Mesenchymal stem cell (in vitro differentiated cells and primary cell): ENCODE measurements at regions not wholly inside any gene's neighbourhood (a gene's known extent, or its start where the extent isn't known, plus 50 kb on each side); places are given as distances from the start of the nearest gene placed in this dataset.

Experiments used
- DNase-seq: peaks from one replicate; pipeline ENCODE4 v3.0.0-alpha.2; 2013
- H2AFZ ChIP-seq: one replicate; pipeline ENCODE4 v1.6.1; 2013; ENCODE audit warnings: low read depth, mild to moderate bottlenecking, control low read depth, inconsistent platforms, low read length, moderate library complexity
- H2AK5ac ChIP-seq: 2 replicates; pipeline ENCODE4 v1.6.1; 2013; ENCODE audit warnings: low read length, moderate library complexity, mild to moderate bottlenecking, inconsistent platforms; ENCODE audit not compliant: severe bottlenecking
- H2BK120ac ChIP-seq: one replicate; pipeline ENCODE4 v1.6.1; 2013; ENCODE audit warnings: low read depth, mild to moderate bottlenecking, inconsistent platforms, low read length, moderate library complexity
- H2BK12ac ChIP-seq, 2 experiments: one replicate each; pipeline ENCODE4 v1.6.1; 2013; ENCODE audit warnings: inconsistent platforms in 2 of 2, low read length in 2 of 2, mild to moderate bottlenecking in 2 of 2, moderate library complexity in 2 of 2, control low read depth in 1 of 2
- H2BK15ac ChIP-seq: one replicate; pipeline ENCODE4 v1.6.1; 2013; ENCODE audit warnings: mild to moderate bottlenecking, low read depth, inconsistent platforms; ENCODE audit not compliant: poor library complexity, severe bottlenecking
- H2BK5ac ChIP-seq: 2 replicates; pipeline ENCODE4 v1.6.1; 2013; ENCODE audit warnings: low read depth, mild to moderate bottlenecking, low read length, control low read depth, inconsistent platforms; ENCODE audit not compliant: poor library complexity, severe bottlenecking
- H3K14ac ChIP-seq, 2 experiments: one replicate each; pipeline ENCODE4 v1.6.1; 2013; ENCODE audit warnings: inconsistent platforms in 2 of 2, low read length in 2 of 2, control low read depth in 1 of 2, mild to moderate bottlenecking in 1 of 2, moderate library complexity in 1 of 2
- H3K18ac ChIP-seq, 2 experiments: one replicate each; pipeline ENCODE4 v1.6.1; 2013; ENCODE audit warnings: inconsistent platforms in 2 of 2, low read length in 2 of 2, control low read depth in 1 of 2, low read depth in 1 of 2, mild to moderate bottlenecking in 1 of 2
- H3K23ac ChIP-seq, 2 experiments: one replicate each; pipeline ENCODE4 v1.6.1; 2013; ENCODE audit warnings: inconsistent platforms in 2 of 2, low read length in 2 of 2, mild to moderate bottlenecking in 2 of 2, moderate library complexity in 2 of 2, control low read depth in 1 of 2
- H3K27ac ChIP-seq: 2 replicates; pipeline ENCODE4 v1.5.1; 2013; ENCODE audit warnings: mild to moderate bottlenecking, moderate library complexity, low read length, control low read depth, inconsistent platforms; ENCODE audit not compliant: poor library complexity, severe bottlenecking
- H3K27me3 ChIP-seq, 2 experiments: 2 replicates each; pipeline versions ENCODE4 v1.6.1 to v1.7.0; 2013; ENCODE audit warnings: low read length in 2 of 2, mild to moderate bottlenecking in 2 of 2, moderate library complexity in 2 of 2, control low read depth in 1 of 2, inconsistent platforms in 1 of 2; ENCODE audit not compliant: control insufficient read depth in 1 of 2, insufficient read depth in 1 of 2
- H3K36me3 ChIP-seq, 2 experiments: 2 replicates each; pipeline versions ENCODE4 v1.6.1 to v1.7.0; 2013; ENCODE audit warnings: low read length in 2 of 2, control low read depth in 1 of 2, inconsistent platforms in 1 of 2, low read depth in 1 of 2, mild to moderate bottlenecking in 1 of 2; ENCODE audit not compliant: insufficient read depth in 2 of 2, control insufficient read depth in 1 of 2
- H3K4ac ChIP-seq, 2 experiments: one replicate each; pipeline ENCODE4 v1.6.1; 2013; ENCODE audit warnings: inconsistent platforms in 2 of 2, low read length in 2 of 2, mild to moderate bottlenecking in 2 of 2, moderate library complexity in 2 of 2, control low read depth in 1 of 2, low read depth in 1 of 2
- H3K4me1 ChIP-seq: 2 replicates; pipeline ENCODE4 v1.6.1; 2013; ENCODE audit warnings: low read depth, low read length, control low read depth; ENCODE audit not compliant: control insufficient read depth, insufficient read depth
- H3K4me2 ChIP-seq: 2 replicates; pipeline ENCODE4 v1.6.1; 2013; ENCODE audit warnings: low read length, mild to moderate bottlenecking, inconsistent platforms; ENCODE audit not compliant: poor library complexity, severe bottlenecking
- H3K4me3 ChIP-seq, 2 experiments: 2 replicates each; pipeline versions ENCODE4 v1.5.1 to v1.7.0; 2013; ENCODE audit warnings: low read length in 2 of 2, mild to moderate bottlenecking in 2 of 2, control low read depth in 1 of 2, low read depth in 1 of 2; ENCODE audit not compliant: insufficient read depth in 1 of 2
- H3K79me1 ChIP-seq: replicated peaks from 2 replicates; pipeline ENCODE4 v1.6.1; 2013; ENCODE audit warnings: mild to moderate bottlenecking, control low read depth, low read length, inconsistent platforms; ENCODE audit not compliant: poor library complexity, severe bottlenecking
- H3K9ac ChIP-seq: 2 replicates; pipeline ENCODE4 v1.7.0; 2013; ENCODE audit warnings: mild to moderate bottlenecking, low read length, moderate library complexity
- H3K9me3 ChIP-seq: 2 replicates; pipeline ENCODE4 v1.7.0; 2013; ENCODE audit warnings: mild to moderate bottlenecking, low read length; ENCODE audit not compliant: control insufficient read depth
- H4K8ac ChIP-seq: one replicate; pipeline ENCODE4 v1.6.1; 2013; ENCODE audit warnings: inconsistent platforms, mild to moderate bottlenecking, low read length, moderate library complexity
- H4K91ac ChIP-seq: one replicate; pipeline ENCODE4 v1.6.1; 2013; ENCODE audit warnings: mild to moderate bottlenecking, low read length, inconsistent platforms
- WGBS: methylation state at CpG from one replicate; pipeline ENCODE4 v1.1.7; 2013; ENCODE audit warnings: mixed read lengths; 5-methylcytosine and 5-hydroxymethylcytosine counted together

GRCh38 chr16:77555791-77556190 is 121.0 kb upstream of the ADAMTS18 start:
- Histone ChIP-seq H3K9me3 (no peaks in the 10 kb centered on the region), H3K36me3 (no peaks in the 10 kb centered on the region), H3K4ac (no peak overlapping the region), H3K79me1 (no peaks in the 10 kb centered on the region), H2AFZ (no peak overlapping the region), H3K18ac (no peak overlapping the region), H2AK5ac (no peak overlapping the region), H3K27me3 (no peaks in the 10 kb centered on the region), H4K91ac (no peak overlapping the region), H3K27ac (peak overlapping the region; percentile 77), H3K23ac (no peak overlapping the region), H3K4me3 (no peak overlapping the region), H3K14ac (no peak overlapping the region), H4K8ac (no peak overlapping the region), H3K4me1 (peaks cover 6% of the 10 kb centered on the region), H2BK120ac (no peak overlapping the region), H2BK12ac (no peak overlapping the region), H2BK15ac (no peak overlapping the region), H2BK5ac (no peak overlapping the region), H3K9ac (no peak overlapping the region), H3K4me2 (peak overlapping the region; percentile 43)
- no peak for DNase-seq
- WGBS: 79% methylated on average over 12 of the region's 12 CpGs

GRCh38 chr16:77556201-77556873 is 121.5 kb upstream of the ADAMTS18 start:
- Histone ChIP-seq H4K8ac (no peak overlapping the region), H3K18ac (peak overlapping the region in 1 of 2 experiments; percentile 54), H2BK12ac (no peak overlapping the region), H3K4ac (no peak overlapping the region), H2BK120ac (no peak overlapping the region), H3K9ac (no peak overlapping the region), H2BK5ac (no peak overlapping the region), H3K36me3 (no peaks in the 10 kb centered on the region), H3K4me3 (no peak overlapping the region), H3K4me1 (peaks cover 6% of the 10 kb centered on the region), H2BK15ac (no peak overlapping the region), H3K27me3 (no peaks in the 10 kb centered on the region), H3K4me2 (no peak overlapping the region), H3K9me3 (no peaks in the 10 kb centered on the region), H2AFZ (no peak overlapping the region), H2AK5ac (peak overlapping the region; percentile 58), H3K14ac (no peak overlapping the region), H3K23ac (no peak overlapping the region), H3K27ac (peak overlapping the region; percentile 77), H3K79me1 (no peaks in the 10 kb centered on the region), H4K91ac (no peak overlapping the region)
- WGBS: 56% methylated on average over 10 of the region's 10 CpGs
- no peak for DNase-seq

- Histone ChIP-seq H3K27me3 (no peaks in the 10 kb centered on the region), H2AFZ (no peak overlapping the region), H3K4me3 (no peak overlapping the region), H2BK15ac (no peak overlapping the region), H3K4me1 (peaks cover 6% of the 10 kb centered on the region), H3K14ac (no peak overlapping the region), H3K36me3 (no peaks in the 10 kb centered on the region), H3K4me2 (no peak overlapping the region), H2BK12ac (no peak overlapping the region), H2BK120ac (no peak overlapping the region), H3K9ac (no peak overlapping the region), H3K4ac (no peak overlapping the region), H3K18ac (no peak overlapping the region), H3K23ac (no peak overlapping the region), H3K79me1 (no peaks in the 10 kb centered on the region), H4K8ac (no peak overlapping the region), H2AK5ac (no peak overlapping the region), H4K91ac (no peak overlapping the region), H3K27ac (no peak overlapping the region), H3K9me3 (no peaks in the 10 kb centered on the region), H2BK5ac (no peak overlapping the region)
- 74% methylated on average over 1 of the region's 2 CpGs for WGBS
- DNase-seq: no peak
Observed at GRCh38 chr16:77557385-77557784, 122.6 kb upstream of the ADAMTS18 start.

- WGBS: no CpG with 5 or more reads among the region's 2 CpGs
Observed at GRCh38 chr16:77558786-77559185, 124.0 kb upstream of the ADAMTS18 start.

More at GRCh38 chr16:77558786-77559185, 124.0 kb upstream of the ADAMTS18 start:
- Histone ChIP-seq H2BK15ac (no peak overlapping the region), H3K14ac (no peak overlapping the region), H3K27me3 (no peaks in the 10 kb centered on the region), H3K36me3 (no peaks in the 10 kb centered on the region), H3K4me2 (no peak overlapping the region), H2AFZ (no peak overlapping the region), H3K23ac (no peak overlapping the region), H3K9ac (no peak overlapping the region), H2BK5ac (no peak overlapping the region), H3K4me1 (peaks cover 6% of the 10 kb centered on the region), H3K9me3 (no peaks in the 10 kb centered on the region), H3K27ac (no peak overlapping the region), H3K79me1 (no peaks in the 10 kb centered on the region), H4K8ac (no peak overlapping the region), H3K18ac (no peak overlapping the region), H2BK12ac (no peak overlapping the region), H2BK120ac (no peak overlapping the region), H4K91ac (no peak overlapping the region), H3K4me3 (no peak overlapping the region), H2AK5ac (no peak overlapping the region), H3K4ac (no peak overlapping the region)
- DNase-seq: no peak
